ACHN (cell line): ENCODE measurements at regions not wholly inside any gene's neighbourhood (a gene's known extent, or its start where the extent isn't known, plus 50 kb on each side); places are given as distances from the start of the nearest gene placed in this dataset.
"Not testable (repeated sequence)": the region's sequence is repeated elsewhere in the genome, so short reads cannot be mapped to it uniquely, and the experiment has no call there.

Source experiments
- DNase-seq: peaks from one replicate; pipeline ENCODE4 v3.0.0-alpha.2; 2015
- in situ Hi-C: cut with HindIII; loops from 2 replicates; pipeline ENCODE4 v1.10.0; 2017; ENCODE audit warnings: low sequenced_read_pairs, low pct_ligation_motif_present, low pct_unique_long_range_greater_than_20kb

GRCh38 chr5:18798058-18798457 lies 1163.8 kb downstream of the TAF11L14 start:
- in situ Hi-C loops = no loop called here

DNA sequence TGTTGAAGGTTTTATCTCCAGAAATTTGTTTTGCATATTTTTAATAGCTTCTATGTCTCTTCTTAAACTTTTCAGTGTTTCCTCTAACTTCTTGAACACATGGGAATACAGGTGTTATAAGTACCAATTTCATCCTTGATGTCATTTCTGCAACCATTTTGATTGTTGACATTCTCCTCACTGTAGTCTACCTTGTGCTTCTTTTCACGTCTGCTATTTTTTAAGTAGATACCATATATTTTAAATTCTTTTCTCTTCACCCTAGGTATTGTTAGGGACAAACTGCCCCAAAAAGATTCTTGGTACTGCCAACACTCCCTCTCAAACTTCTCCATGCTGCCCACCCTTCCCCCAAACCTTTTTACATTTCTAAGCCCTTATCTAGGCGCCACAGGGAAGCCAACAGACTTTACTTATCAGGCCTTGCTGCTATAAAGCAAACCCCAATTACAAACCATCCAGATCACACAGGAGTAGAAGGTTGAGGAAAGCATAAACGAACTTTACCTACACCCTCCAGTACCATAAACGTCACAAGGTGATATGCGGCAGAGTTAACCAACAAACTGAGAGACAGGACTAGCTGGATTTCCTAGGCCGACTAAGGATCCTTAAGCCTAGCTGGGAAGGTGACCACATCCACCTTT lies 1165.3 kb downstream of the TAF11L14 start:
- in situ Hi-C loops = no loop called here
- no peak for DNase-seq

More at GRCh38 chr5:18798058-18798457, 1163.8 kb downstream of the TAF11L14 start:
- DNase-seq = no peak

DNA sequence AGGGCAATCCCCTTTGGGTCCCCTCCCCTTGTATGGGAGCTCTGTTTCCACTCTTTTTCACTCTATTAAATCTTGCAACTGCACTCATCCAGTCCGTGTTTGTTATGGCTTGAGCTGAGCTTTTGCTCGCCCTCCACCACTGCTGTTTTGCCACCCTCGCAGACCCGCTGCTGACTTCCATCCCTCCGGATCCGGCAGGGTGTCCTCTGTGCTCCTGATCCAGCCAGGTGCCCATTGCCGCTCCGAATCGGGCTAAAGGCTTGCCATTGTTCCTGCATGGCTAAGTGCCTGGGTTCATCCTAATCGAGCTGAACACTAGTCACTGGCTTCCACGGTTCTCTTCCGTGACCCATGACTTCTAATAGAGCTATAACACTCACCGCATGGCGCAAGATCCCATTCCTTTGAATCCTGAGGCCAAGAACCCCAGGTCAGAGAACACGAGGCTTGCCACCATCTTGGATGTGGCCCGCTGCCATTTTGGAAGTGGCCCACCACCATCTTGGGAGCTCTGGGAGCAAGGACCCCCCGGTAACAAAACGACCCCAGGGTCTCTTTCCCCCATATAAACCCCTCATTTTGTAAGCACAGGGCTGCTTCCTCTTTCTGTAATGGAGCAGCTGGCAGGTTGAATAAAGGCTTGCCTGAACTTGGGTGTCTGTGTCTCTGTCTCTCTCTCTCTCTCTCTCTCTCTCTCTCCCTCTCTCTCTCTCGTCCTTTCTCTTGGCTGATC lies 1166.2 kb downstream of the TAF11L14 start:
- in situ Hi-C loops = no loop called here
- no peak for DNase-seq

GRCh38 chr5:18801413-18801812 lies 1167.2 kb downstream of the TAF11L14 start:
- DNase-seq, in situ Hi-C loops: not testable (repeated sequence)

DNA sequence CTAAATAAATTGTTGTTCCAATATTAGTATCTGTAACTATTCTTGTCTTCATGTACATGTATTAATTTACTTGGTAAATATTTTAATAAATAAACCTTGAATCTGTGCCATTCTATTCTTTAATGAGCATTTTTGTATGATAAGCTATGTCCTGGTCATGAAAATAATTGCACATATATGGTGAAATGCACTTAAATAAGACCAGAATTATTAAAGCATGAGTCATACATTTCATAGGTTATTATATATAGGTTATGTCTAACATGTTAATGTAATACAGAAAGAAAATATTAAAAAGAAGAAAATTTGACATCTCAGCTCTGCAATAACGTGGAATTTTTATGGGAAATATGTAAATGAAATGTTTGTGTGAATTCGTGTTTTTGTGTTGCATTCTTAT lies 1168.1 kb downstream of the TAF11L14 start:
- in situ Hi-C loops = no loop called here
- DNase-seq = no peak

GRCh38 chr5:18805376-18805775 lies 1171.1 kb downstream of the TAF11L14 start:
- in situ Hi-C loops = no loop called here
- DNase-seq = no peak

GRCh38 chr5:18807256-18808149 lies 1173.2 kb downstream of the TAF11L14 start:
- in situ Hi-C loops = no loop called here
- DNase-seq = no peak

GRCh38 chr5:18811661-18812060 lies 1176.3 kb downstream of the CDH18 start:
- DNase-seq = no peak
- in situ Hi-C loops = no loop called here

- in situ Hi-C loops = no loop called here
- no peak for DNase-seq
Measured at GRCh38 chr5:18828351-18828750, 1159.6 kb downstream of the CDH18 start.

GRCh38 chr5:18829539-18829938 lies 1158.5 kb downstream of the CDH18 start:
- no peak for DNase-seq
- in situ Hi-C loops = no loop called here

DNA sequence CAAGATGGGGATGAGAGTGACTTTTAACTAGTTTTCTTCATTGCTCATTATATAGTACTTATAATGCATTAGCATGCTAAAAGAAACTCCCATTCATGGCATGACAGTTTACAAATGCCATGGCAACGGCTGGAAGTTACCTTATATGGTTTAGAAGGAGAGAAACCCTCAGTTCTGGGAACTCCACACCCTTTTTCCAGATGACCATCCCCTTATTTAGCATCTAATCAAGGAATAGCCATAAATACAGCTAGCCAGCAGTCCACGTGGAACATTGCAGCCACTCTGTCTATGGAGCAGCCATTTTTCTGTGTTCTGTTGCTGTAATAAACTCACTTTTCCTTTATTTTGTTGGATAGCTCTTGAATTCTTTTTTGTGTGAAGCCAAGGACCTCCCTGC lies 1137.8 kb downstream of the CDH18 start:
- in situ Hi-C loops = no loop called here
- no peak for DNase-seq

GRCh38 chr5:18872978-18873377 lies 1115.0 kb downstream of the CDH18 start:
- DNase-seq = no peak
- in situ Hi-C loops = no loop called here

GRCh38 chr5:18876565-18876964 lies 1111.4 kb downstream of the CDH18 start:
- in situ Hi-C loops = no loop called here
- no peak for DNase-seq

DNA sequence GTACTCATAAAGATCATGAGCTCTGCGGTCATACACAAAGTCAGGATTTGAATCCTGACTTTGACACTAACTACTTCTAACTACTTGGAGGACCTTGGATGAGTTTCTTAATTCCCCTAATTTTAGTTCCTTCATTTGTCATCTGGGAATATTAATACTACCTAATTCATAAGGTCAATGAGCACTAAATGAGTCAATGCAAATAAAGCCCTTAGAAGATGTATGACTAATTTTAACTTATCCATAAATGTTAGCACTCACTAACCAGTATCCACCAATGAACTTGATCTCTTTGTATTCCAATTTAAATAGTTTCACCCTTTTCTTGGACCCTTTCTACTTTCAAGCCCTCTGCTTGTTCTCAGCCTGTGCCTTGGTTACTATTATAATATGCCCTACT lies 1106.4 kb downstream of the CDH18 start:
- in situ Hi-C loops = no loop called here
- no peak for DNase-seq

DNA sequence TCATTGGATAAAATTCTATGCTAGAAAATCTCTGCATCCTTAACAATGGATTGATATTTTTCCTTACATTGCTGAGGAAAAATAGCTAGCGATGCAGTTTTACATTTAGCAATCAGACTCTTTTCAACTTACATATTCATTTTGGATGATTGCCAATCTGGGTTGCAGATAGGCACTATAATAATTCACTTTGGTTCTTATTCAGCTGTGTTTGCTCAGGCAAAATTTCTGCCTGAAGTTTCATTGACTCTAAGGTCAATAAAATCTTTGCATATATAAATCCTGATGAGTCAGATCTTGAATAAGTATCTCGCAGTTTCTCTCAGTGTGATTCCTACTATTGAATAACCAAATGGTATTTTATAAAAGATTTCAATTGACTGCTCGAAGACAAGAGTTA lies 1105.8 kb downstream of the CDH18 start:
- in situ Hi-C loops = no loop called here
- no peak for DNase-seq

- no peak for DNase-seq
- in situ Hi-C loops = no loop called here
Measured at GRCh38 chr5:18888821-18889220, 1099.2 kb downstream of the CDH18 start.

DNA sequence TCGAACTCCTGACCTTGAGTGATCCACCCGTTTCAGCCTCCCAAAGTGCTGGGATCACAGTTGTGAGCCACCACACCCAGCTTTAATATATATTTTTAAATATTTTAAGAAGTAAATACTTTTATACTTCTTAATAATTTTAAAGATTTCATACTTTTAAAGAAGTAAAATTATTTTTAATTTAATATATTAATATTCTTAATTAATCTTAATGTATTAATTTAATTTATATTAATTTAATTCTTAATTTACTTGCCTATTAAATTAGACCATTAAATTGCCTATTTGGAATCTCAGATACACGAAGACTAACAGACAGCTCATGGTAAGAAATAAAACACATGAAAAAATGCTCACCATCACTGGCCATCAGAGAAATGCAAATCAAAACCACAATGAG lies 1087.4 kb downstream of the CDH18 start:
- no peak for DNase-seq
- in situ Hi-C loops = no loop called here

- no peak for DNase-seq
- in situ Hi-C loops = no loop called here
Measured at GRCh38 chr5:18920966-18921365, 1067.0 kb downstream of the CDH18 start.

DNA sequence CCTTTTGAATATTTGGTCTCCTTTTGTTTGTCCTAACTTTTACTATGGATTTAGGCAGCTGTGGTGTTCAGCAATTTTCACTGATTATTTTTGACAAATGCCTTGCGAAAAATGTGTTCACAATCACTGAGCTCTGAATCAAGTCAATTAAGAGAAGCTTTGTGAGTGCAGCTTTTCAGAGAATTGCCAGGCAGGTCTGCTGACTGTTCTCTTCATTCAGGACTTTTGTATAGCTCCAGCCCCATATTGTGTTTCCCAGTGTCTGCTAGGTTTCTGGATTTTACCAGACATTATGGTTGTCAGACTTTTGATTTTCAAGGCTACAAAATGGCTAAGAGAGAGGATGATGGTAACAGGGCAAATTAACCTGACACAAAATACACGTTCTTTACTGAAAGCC lies 1055.9 kb downstream of the CDH18 start:
- no peak for DNase-seq
- in situ Hi-C loops = no loop called here
